ENCODE measurements at regions not wholly inside any gene's neighbourhood (a gene's known extent, or its start where the extent isn't known, plus 50 kb on each side); places are given as distances from the start of the nearest gene placed in this dataset.
"Not testable (repeated sequence)": the region's sequence is repeated elsewhere in the genome, so short reads cannot be mapped to it uniquely, and the experiment has no call there.

DNA sequence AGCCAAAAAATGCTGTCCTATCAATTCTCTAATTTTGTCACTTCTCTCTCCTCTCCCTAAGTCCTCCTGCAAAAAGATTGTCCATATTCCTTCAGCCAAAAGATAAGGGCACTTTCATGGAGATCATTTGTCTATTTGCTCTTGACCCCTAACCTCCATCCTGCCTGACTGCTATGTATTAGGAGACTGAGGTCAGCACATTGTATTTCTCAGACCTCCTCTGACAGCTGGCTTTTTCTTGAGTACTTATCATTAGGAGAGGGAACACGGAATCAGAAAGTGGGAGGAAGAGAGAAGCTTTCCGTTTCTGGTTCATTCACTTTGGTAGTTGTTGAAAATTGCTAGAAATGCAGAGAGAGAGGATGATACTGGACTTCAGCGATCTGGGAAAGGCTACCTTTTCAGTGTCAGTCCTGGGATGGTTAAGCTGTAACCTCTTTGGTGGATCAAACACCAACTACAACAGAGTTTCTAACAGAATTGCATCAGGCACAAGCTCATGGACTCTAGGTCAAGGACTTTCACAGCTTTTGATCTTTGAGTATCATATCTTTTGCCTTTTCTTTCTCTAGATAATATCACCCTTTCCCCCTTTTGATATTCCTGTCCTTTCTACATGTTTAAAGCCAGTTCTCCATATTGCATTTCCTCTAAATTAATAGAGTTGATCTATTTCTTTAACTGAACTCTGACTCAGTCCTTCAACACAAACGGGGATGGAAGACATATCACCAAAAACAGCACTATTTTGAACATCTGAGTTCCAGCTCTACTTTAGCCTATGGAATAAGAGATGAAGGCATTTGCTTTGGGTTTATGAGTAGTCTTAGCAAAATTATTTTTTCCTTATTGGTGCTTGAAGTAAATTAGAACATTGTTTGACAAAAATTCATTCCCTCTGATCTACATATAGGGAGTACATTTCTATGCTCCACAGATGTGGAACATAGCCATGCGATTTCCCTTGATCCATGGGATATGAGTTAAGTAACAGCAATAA, 63.3 kb upstream of the KYNU start:
- no peaks in the 10 kb centered on the region for H3K4me1 Mint-ChIP-seq
- ATAC-seq (replicated peaks in 1 of 4) (no peak), DNase-seq (no peak)
- POLR2A ChIA-PET: no interaction called here
- H3K27ac Mint-ChIP-seq: no peak overlapping the region
- no peaks in the 10 kb centered on the region for H3K27me3 Mint-ChIP-seq
- H3K36me3 ChIP-seq (ENCODE audit: control insufficient read depth in 2 of 2, extremely low read depth in 1 of 2, insufficient read depth in 1 of 2, low read length in 1 of 2): no peaks in the 10 kb centered on the region
- H3K4me3 ChIP-seq (ENCODE audit: control insufficient read depth in 1 of 2, extremely low read depth in 1 of 2, low read length in 1 of 2): no peak overlapping the region
- no peaks in the 10 kb centered on the region for H3K4me1 ChIP-seq (ENCODE audit: control insufficient read depth in 1 of 2, extremely low read depth in 1 of 2, insufficient read depth in 2 of 2, low read length in 2 of 2)
- H3K27ac ChIP-seq (ENCODE audit: low read length): no peak overlapping the region
- CTCF ChIA-PET: no interaction called here
- no peaks in the 10 kb centered on the region for H3K27me3 ChIP-seq (replicated peaks in 1 of 2; ENCODE audit: control insufficient read depth in 2 of 2, extremely low read depth in 1 of 2, insufficient read depth in 2 of 2, low read length in 1 of 2)
- 67% methylated on average over 2 of the region's 5 CpGs for WGBS (ENCODE audit: insufficient coverage)
- H3K9me3 ChIP-seq: no peaks in the 10 kb centered on the region
- H3K4me3 Mint-ChIP-seq: no peak overlapping the region
- no peaks in the 10 kb centered on the region for H3K36me3 Mint-ChIP-seq
- peaks cover 0 to 6% (median 6%) of the 10 kb centered on the region in 3 donors for H3K9me3 Mint-ChIP-seq

DNA sequence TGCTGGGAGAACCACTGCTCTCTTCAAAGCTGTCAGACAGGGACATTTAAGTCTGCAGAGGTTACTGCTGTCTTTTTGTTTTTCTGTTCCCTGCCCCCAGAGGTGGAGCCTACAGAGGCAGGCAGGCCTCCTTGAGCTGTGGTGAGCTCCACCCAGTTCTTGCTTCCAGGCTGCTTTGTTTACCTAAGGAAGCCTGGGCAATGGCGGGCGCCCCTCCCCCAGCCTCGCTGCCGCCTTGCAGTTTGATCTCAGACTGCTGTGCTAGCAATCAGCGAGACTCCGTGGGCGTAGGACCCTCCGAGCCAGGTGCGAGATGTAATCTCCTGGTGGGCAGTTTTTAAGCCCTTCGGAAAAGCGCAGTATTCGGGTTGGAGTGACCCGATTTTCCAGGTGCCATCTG, 65.8 kb upstream of the KYNU start:
- H3K36me3 Mint-ChIP-seq; H3K9me3 ChIP-seq; H3K36me3 ChIP-seq (ENCODE audit: control insufficient read depth in 2 of 2, extremely low read depth in 1 of 2, insufficient read depth in 1 of 2, low read length in 1 of 2); H3K27me3 Mint-ChIP-seq; H3K4me3 ChIP-seq (ENCODE audit: control insufficient read depth in 1 of 2, extremely low read depth in 1 of 2, low read length in 1 of 2); CTCF ChIA-PET; POLR2A ChIA-PET; H3K4me3 Mint-ChIP-seq; H3K4me1 Mint-ChIP-seq; H3K27ac Mint-ChIP-seq; ATAC-seq (replicated peaks in 1 of 4); H3K4me1 ChIP-seq (ENCODE audit: control insufficient read depth in 1 of 2, extremely low read depth in 1 of 2, insufficient read depth in 2 of 2, low read length in 2 of 2); H3K9me3 Mint-ChIP-seq; H3K27ac ChIP-seq (ENCODE audit: low read length); DNase-seq; H3K27me3 ChIP-seq (replicated peaks in 1 of 2; ENCODE audit: control insufficient read depth in 2 of 2, extremely low read depth in 1 of 2, insufficient read depth in 2 of 2, low read length in 1 of 2): not testable (repeated sequence)
- WGBS (ENCODE audit: insufficient coverage): 100% methylated on average over 6 of the region's 13 CpGs

DNA sequence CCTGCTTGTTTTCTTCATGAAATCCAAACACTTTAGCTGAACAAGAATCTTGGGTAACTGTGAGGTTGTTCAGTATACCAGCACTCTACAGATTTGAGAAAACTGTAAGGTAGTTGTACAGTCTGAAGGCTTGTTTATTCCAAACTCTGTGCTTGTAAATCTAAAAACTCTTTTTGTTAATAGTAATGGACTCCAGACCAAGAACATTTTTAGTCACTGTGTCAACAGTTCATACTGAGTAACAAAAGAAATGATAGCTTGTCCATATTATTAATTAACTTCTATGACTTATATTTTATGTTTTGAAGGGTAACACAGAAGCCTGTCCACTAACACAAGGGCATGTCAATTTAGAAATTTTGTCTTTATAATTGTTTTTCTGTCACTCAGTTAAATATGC, 72.2 kb upstream of the KYNU start:
- H3K27ac ChIP-seq (ENCODE audit: low read length): no peak overlapping the region
- Mint-ChIP-seq H3K4me1 (no peaks in the 10 kb centered on the region), H3K27me3 (no peaks in the 10 kb centered on the region), H3K36me3 (no peaks in the 10 kb centered on the region), H3K4me3 (no peak overlapping the region), H3K27ac (no peak overlapping the region), H3K9me3 (peaks cover 0 to 5% (median 0%) of the 10 kb centered on the region in 3 donors)
- no peak for DNase-seq
- ChIA-PET POLR2A (no interaction called here), CTCF (no interaction called here)
- ATAC-seq (replicated peaks in 1 of 4): no peak
- H3K4me1 ChIP-seq (ENCODE audit: control insufficient read depth in 1 of 2, extremely low read depth in 1 of 2, insufficient read depth in 2 of 2, low read length in 2 of 2): no peaks in the 10 kb centered on the region
- no peaks in the 10 kb centered on the region for H3K36me3 ChIP-seq (ENCODE audit: control insufficient read depth in 2 of 2, extremely low read depth in 1 of 2, insufficient read depth in 1 of 2, low read length in 1 of 2)
- H3K4me3 ChIP-seq (ENCODE audit: control insufficient read depth in 1 of 2, extremely low read depth in 1 of 2, low read length in 1 of 2): no peak overlapping the region
- no peaks in the 10 kb centered on the region for H3K9me3 ChIP-seq
- H3K27me3 ChIP-seq (replicated peaks in 1 of 2; ENCODE audit: control insufficient read depth in 2 of 2, extremely low read depth in 1 of 2, insufficient read depth in 2 of 2, low read length in 1 of 2): no peaks in the 10 kb centered on the region

DNA sequence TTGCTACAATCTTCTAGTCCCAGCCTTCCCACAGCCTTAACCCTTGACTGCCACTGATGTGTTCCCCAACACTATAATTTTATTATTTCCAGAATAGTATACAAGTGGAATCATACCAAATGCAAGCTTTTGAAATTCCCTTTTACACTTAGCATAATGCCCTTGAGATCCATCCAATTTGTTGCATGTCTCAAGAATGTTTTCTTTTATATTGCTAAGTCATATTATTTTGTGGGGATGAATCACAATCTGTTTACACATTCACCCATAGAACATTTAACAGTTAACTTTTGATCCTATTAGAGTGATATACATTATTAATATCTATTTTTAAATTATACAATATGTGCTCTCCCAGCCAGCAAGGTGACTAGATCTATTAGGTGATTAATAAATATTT, 74.3 kb upstream of the KYNU start:
- Histone ChIP-seq H3K4me3 (ENCODE audit: control insufficient read depth in 1 of 2, extremely low read depth in 1 of 2, low read length in 1 of 2) (no peak overlapping the region), H3K27me3 (replicated peaks in 1 of 2; ENCODE audit: control insufficient read depth in 2 of 2, extremely low read depth in 1 of 2, insufficient read depth in 2 of 2, low read length in 1 of 2) (no peaks in the 10 kb centered on the region), H3K9me3 (no peaks in the 10 kb centered on the region), H3K36me3 (ENCODE audit: control insufficient read depth in 2 of 2, extremely low read depth in 1 of 2, insufficient read depth in 1 of 2, low read length in 1 of 2) (no peaks in the 10 kb centered on the region), H3K4me1 (ENCODE audit: control insufficient read depth in 1 of 2, extremely low read depth in 1 of 2, insufficient read depth in 2 of 2, low read length in 2 of 2) (no peaks in the 10 kb centered on the region), H3K27ac (ENCODE audit: low read length) (no peak overlapping the region)
- DNase-seq (no peak), ATAC-seq (replicated peaks in 1 of 4) (no peak)
- no peak overlapping the region for H3K27ac Mint-ChIP-seq
- peaks cover 0 to 5% (median 0%) of the 10 kb centered on the region in 3 donors for H3K9me3 Mint-ChIP-seq
- no peak overlapping the region for H3K4me3 Mint-ChIP-seq
- ChIA-PET POLR2A (no interaction called here), CTCF (no interaction called here)
- no peaks in the 10 kb centered on the region for H3K27me3 Mint-ChIP-seq
- no peaks in the 10 kb centered on the region for H3K4me1 Mint-ChIP-seq
- no peaks in the 10 kb centered on the region for H3K36me3 Mint-ChIP-seq

DNA sequence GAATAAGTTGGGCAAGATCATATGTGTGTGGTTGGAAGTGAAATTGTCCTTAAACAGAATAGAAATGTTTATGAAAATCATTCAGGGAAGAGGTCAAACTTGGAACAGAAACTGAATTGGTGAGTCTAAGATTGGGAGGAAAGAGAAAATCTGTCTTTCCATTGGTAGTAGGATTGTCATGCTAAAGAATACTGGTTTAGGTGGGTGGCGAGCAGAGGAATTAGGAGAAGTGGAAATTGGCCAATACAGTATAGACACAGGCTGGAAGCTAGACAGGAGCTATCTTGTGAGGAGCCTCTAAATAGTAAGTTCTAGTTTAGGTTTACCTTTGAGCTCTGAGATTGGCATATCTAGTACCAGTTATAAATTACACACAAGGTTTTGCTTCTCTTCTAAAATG, 80.9 kb upstream of the KYNU start:
- DNase-seq (no peak), ATAC-seq (replicated peaks in 1 of 4) (no peak)
- Mint-ChIP-seq H3K4me1 (no peaks in the 10 kb centered on the region), H3K27ac (no peak overlapping the region), H3K27me3 (no peaks in the 10 kb centered on the region), H3K4me3 (no peak overlapping the region), H3K36me3 (no peaks in the 10 kb centered on the region), H3K9me3 (peaks cover 0 to 10% (median 5%) of the 10 kb centered on the region in 3 donors)
- no peak overlapping the region for H3K27ac ChIP-seq (ENCODE audit: low read length)
- WGBS (ENCODE audit: insufficient coverage): 80% methylated on average over 1 of the region's 1 CpG
- no peaks in the 10 kb centered on the region for H3K36me3 ChIP-seq (ENCODE audit: control insufficient read depth in 2 of 2, extremely low read depth in 1 of 2, insufficient read depth in 1 of 2, low read length in 1 of 2)
- no peaks in the 10 kb centered on the region for H3K27me3 ChIP-seq (replicated peaks in 1 of 2; ENCODE audit: control insufficient read depth in 2 of 2, extremely low read depth in 1 of 2, insufficient read depth in 2 of 2, low read length in 1 of 2)
- no peak overlapping the region for H3K4me3 ChIP-seq (ENCODE audit: control insufficient read depth in 1 of 2, extremely low read depth in 1 of 2, low read length in 1 of 2)
- ChIA-PET POLR2A (no interaction called here), CTCF (no interaction called here)
- H3K9me3 ChIP-seq: no peaks in the 10 kb centered on the region
- no peaks in the 10 kb centered on the region for H3K4me1 ChIP-seq (ENCODE audit: control insufficient read depth in 1 of 2, extremely low read depth in 1 of 2, insufficient read depth in 2 of 2, low read length in 2 of 2)

DNA sequence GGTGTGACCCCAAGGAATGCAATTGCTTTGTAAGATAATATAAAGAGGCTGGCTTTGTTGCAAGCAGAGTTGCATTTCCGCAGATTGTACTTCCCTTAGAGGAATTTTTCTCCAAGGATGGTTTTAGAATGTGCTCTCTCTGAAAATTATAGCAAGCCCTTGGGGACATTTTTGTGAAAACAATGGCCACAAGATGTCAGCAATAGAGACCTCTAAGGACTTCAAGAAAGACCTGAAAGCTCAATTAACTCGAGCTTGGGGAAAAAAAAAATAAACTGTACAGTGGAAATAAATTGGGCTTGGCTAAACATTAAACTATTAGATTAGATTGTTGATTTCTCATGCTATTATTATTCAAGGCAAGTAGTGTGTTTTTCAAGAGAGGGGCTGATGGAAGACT, 81.3 kb upstream of the KYNU start:
- no peak overlapping the region for H3K27ac ChIP-seq (ENCODE audit: low read length)
- no peak for ATAC-seq (replicated peaks in 1 of 4)
- no peaks in the 10 kb centered on the region for H3K36me3 ChIP-seq (ENCODE audit: control insufficient read depth in 2 of 2, extremely low read depth in 1 of 2, insufficient read depth in 1 of 2, low read length in 1 of 2)
- H3K4me1 ChIP-seq (ENCODE audit: control insufficient read depth in 1 of 2, extremely low read depth in 1 of 2, insufficient read depth in 2 of 2, low read length in 2 of 2): no peaks in the 10 kb centered on the region
- H3K4me1 Mint-ChIP-seq: no peaks in the 10 kb centered on the region
- H3K36me3 Mint-ChIP-seq: no peaks in the 10 kb centered on the region
- H3K9me3 Mint-ChIP-seq: peaks cover 0 to 6% (median 5%) of the 10 kb centered on the region in 3 donors
- H3K27me3 Mint-ChIP-seq: no peaks in the 10 kb centered on the region
- no peaks in the 10 kb centered on the region for H3K9me3 ChIP-seq
- no peak overlapping the region for H3K4me3 ChIP-seq (ENCODE audit: control insufficient read depth in 1 of 2, extremely low read depth in 1 of 2, low read length in 1 of 2)
- WGBS (ENCODE audit: insufficient coverage): 53% methylated on average over 2 of the region's 2 CpGs
- H3K27ac Mint-ChIP-seq: no peak overlapping the region
- no peak overlapping the region for H3K4me3 Mint-ChIP-seq
- no peaks in the 10 kb centered on the region for H3K27me3 ChIP-seq (replicated peaks in 1 of 2; ENCODE audit: control insufficient read depth in 2 of 2, extremely low read depth in 1 of 2, insufficient read depth in 2 of 2, low read length in 1 of 2)
- ChIA-PET POLR2A (no interaction called here), CTCF (interaction anchor here in 1 of 2 donors (0.6 kb wide), 1 partner anchor 12 kb away, joined by 3 read pairs; no protein-coding TSS in a partner anchor)
- no peak for DNase-seq

DNA sequence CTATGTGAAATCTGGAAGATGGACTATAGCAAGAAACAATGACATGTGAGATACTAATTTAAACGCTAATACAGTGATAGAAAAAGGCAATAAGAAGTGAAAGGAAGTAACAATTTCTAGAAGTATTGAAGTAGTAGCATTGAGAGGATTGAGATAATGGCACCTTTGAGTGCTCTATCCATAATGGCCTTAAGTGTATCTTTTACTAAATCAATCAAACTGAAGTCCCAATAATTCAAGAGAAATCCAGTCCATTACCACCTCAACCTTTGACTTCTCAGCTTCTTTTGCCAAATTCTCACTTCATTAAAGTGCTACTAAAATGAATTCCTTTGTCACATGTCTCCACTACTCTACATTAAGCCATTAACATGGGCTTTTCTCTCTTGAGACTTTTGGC, 82.6 kb upstream of the KYNU start:
- ATAC-seq (replicated peaks in 1 of 4) (no peak), DNase-seq (no peak)
- H3K36me3 ChIP-seq (ENCODE audit: control insufficient read depth in 2 of 2, extremely low read depth in 1 of 2, insufficient read depth in 1 of 2, low read length in 1 of 2): no peaks in the 10 kb centered on the region
- Mint-ChIP-seq H3K4me1 (no peaks in the 10 kb centered on the region), H3K4me3 (no peak overlapping the region), H3K36me3 (no peaks in the 10 kb centered on the region), H3K27me3 (no peaks in the 10 kb centered on the region), H3K9me3 (peaks cover 0 to 9% (median 8%) of the 10 kb centered on the region in 3 donors), H3K27ac (no peak overlapping the region)
- H3K27me3 ChIP-seq (replicated peaks in 1 of 2; ENCODE audit: control insufficient read depth in 2 of 2, extremely low read depth in 1 of 2, insufficient read depth in 2 of 2, low read length in 1 of 2): no peaks in the 10 kb centered on the region
- 100% methylated on average over 1 of the region's 1 CpG for WGBS (ENCODE audit: insufficient coverage)
- no peak overlapping the region for H3K27ac ChIP-seq (ENCODE audit: low read length)
- H3K9me3 ChIP-seq: no peaks in the 10 kb centered on the region
- H3K4me3 ChIP-seq (ENCODE audit: control insufficient read depth in 1 of 2, extremely low read depth in 1 of 2, low read length in 1 of 2): no peak overlapping the region
- POLR2A ChIA-PET: no interaction called here
- no peaks in the 10 kb centered on the region for H3K4me1 ChIP-seq (ENCODE audit: control insufficient read depth in 1 of 2, extremely low read depth in 1 of 2, insufficient read depth in 2 of 2, low read length in 2 of 2)
- CTCF ChIA-PET: no interaction called here

All from T-cell (primary cell).